Endodermal cell (in vitro differentiated cells): ENCODE measurements at regions not wholly inside any gene's neighbourhood (a gene's known extent, or its start where the extent isn't known, plus 50 kb on each side); places are given as distances from the start of the nearest gene placed in this dataset.

Source experiments
- DNase-seq: peaks from one replicate; pipeline ENCODE4 v3.0.0-alpha.2; 2017
- H3K27ac ChIP-seq: 2 replicates; pipeline ENCODE4 v1.5.1; 2013; ENCODE audit warnings: mild to moderate bottlenecking, low read depth, low read length, moderate library complexity
- H3K27me3 ChIP-seq: 2 replicates; pipeline ENCODE4 v1.6.1; 2013; ENCODE audit warnings: mild to moderate bottlenecking, low read length, moderate library complexity; ENCODE audit not compliant: insufficient read depth, control insufficient read depth, poor library complexity, severe bottlenecking
- H3K36me3 ChIP-seq: 2 replicates; pipeline ENCODE4 v1.7.0; 2013; ENCODE audit warnings: mild to moderate bottlenecking, low read length, moderate library complexity; ENCODE audit not compliant: control insufficient read depth, insufficient read depth
- H3K4me1 ChIP-seq: one replicate; pipeline ENCODE4 v1.7.0; 2013; ENCODE audit warnings: low read length; ENCODE audit not compliant: control insufficient read depth, insufficient read depth
- H3K4me3 ChIP-seq: 2 replicates; pipeline ENCODE4 v1.5.1; 2013; ENCODE audit warnings: mild to moderate bottlenecking, low read length, moderate library complexity
- H3K9ac ChIP-seq: 2 replicates; pipeline ENCODE4 v1.6.1; 2013; ENCODE audit warnings: mild to moderate bottlenecking, low read length, moderate library complexity; ENCODE audit not compliant: poor library complexity, severe bottlenecking; ENCODE audit errors: extremely low read depth
- H3K9me3 ChIP-seq: 2 replicates; pipeline ENCODE4 v1.6.1; 2013; ENCODE audit warnings: mild to moderate bottlenecking, low read length, moderate library complexity; ENCODE audit not compliant: control insufficient read depth
- H3K27ac Mint-ChIP-seq: 2 replicates; pipeline ENCODE4 v1.8.0; 2020; ENCODE audit warnings: mixed read lengths
- H3K27me3 Mint-ChIP-seq: 2 replicates; pipeline ENCODE4 v1.8.0; 2021; ENCODE audit warnings: mild to moderate bottlenecking, mixed read lengths; ENCODE audit not compliant: insufficient read depth
- H3K36me3 Mint-ChIP-seq: 2 replicates; pipeline ENCODE4 v1.8.0; 2020; ENCODE audit warnings: low read depth, mixed read lengths
- H3K4me1 Mint-ChIP-seq: 2 replicates; pipeline ENCODE4 v1.8.0; 2020; ENCODE audit warnings: mixed read lengths
- H3K4me3 Mint-ChIP-seq: 2 replicates; pipeline ENCODE4 v1.8.0; 2020; ENCODE audit warnings: mild to moderate bottlenecking, moderate library complexity, mixed read lengths
- H3K9me3 Mint-ChIP-seq: 2 replicates; pipeline ENCODE4 v1.8.0; 2020; ENCODE audit warnings: mild to moderate bottlenecking, mixed read lengths
- WGBS, 2 experiments: methylation state at CpG; one replicate each; pipeline versions ENCODE4 v1.1.5 to v1.1.7; 2013; ENCODE audit warnings: missing lambda C conversion rate in 2 of 2, mixed read lengths in 1 of 2; ENCODE audit not compliant: insufficient coverage in 1 of 2, insufficient read length in 1 of 2; 5-methylcytosine and 5-hydroxymethylcytosine counted together
- TF ChIP-seq, protein P1 (sequence below): fragments of 200-600 bp; sonication (generic); conservative IDR thresholded peaks from 2 replicates; pipeline ENCODE4 v1.5.0; 2021; ENCODE audit warnings: antibody characterized with exemption, mild to moderate bottlenecking

DNA sequence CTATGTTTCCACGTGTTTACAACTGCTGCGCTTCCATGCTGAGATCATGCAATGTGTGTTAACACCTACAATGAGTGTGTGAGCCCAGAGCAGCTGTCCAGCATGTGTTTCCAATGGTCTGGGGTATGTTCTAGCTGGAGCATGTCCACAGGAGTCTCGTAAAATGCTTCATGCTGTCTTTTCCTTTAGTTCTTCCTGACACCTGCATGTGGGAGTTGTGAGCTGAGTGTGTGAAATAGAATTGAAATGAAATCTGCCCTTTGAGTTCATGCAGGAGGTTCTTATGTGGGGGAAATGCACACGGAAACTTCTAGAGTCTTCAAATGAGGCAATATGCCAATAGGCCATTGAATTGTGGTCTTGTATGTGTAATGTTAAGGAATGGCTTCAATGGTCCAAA is 205.1 kb downstream of the RND3 start:
- Histone ChIP-seq H3K4me3 (no peak overlapping the region), H3K27me3 (no peaks in the 10 kb centered on the region), H3K4me1 (no peaks in the 10 kb centered on the region), H3K9me3 (peaks cover 8% of the 10 kb centered on the region), H3K9ac (no peak overlapping the region), H3K36me3 (no peaks in the 10 kb centered on the region), H3K27ac (no peak overlapping the region)
- Mint-ChIP-seq H3K27me3 (no peaks in the 10 kb centered on the region), H3K27ac (no peak overlapping the region), H3K4me1 (no peaks in the 10 kb centered on the region), H3K9me3 (peaks cover 20% of the 10 kb centered on the region), H3K36me3 (no peaks in the 10 kb centered on the region), H3K4me3 (no peak overlapping the region)
- DNase-seq, result no peak
- WGBS, 2 experiments, result 93% methylated on average over 2 to 4 of the region's 4 CpGs
- TF ChIP-seq, protein P1, sequence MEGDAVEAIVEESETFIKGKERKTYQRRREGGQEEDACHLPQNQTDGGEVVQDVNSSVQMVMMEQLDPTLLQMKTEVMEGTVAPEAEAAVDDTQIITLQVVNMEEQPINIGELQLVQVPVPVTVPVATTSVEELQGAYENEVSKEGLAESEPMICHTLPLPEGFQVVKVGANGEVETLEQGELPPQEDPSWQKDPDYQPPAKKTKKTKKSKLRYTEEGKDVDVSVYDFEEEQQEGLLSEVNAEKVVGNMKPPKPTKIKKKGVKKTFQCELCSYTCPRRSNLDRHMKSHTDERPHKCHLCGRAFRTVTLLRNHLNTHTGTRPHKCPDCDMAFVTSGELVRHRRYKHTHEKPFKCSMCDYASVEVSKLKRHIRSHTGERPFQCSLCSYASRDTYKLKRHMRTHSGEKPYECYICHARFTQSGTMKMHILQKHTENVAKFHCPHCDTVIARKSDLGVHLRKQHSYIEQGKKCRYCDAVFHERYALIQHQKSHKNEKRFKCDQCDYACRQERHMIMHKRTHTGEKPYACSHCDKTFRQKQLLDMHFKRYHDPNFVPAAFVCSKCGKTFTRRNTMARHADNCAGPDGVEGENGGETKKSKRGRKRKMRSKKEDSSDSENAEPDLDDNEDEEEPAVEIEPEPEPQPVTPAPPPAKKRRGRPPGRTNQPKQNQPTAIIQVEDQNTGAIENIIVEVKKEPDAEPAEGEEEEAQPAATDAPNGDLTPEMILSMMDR, result no peak

- Histone ChIP-seq H3K27me3 (no peaks in the 10 kb centered on the region), H3K4me3 (no peak overlapping the region), H3K9me3 (peaks cover 29% of the 10 kb centered on the region), H3K27ac (no peak overlapping the region), H3K36me3 (no peaks in the 10 kb centered on the region), H3K4me1 (no peaks in the 10 kb centered on the region), H3K9ac (no peak overlapping the region)
- DNase-seq, result no peak
- Mint-ChIP-seq H3K36me3 (peaks cover 6% of the 10 kb centered on the region), H3K27me3 (no peaks in the 10 kb centered on the region), H3K9me3 (peaks cover 41% of the 10 kb centered on the region), H3K4me3 (no peak overlapping the region), H3K4me1 (no peaks in the 10 kb centered on the region), H3K27ac (no peak overlapping the region)
- TF ChIP-seq, protein P1, result no peak
- 89% methylated on average over 1 of the region's 1 CpG; no CpG with 5 or more reads in 1 of the 2 experiments for WGBS, 2 experiments
Observed at GRCh38 chr2:150280231-150280630, 207.2 kb downstream of the RND3 start.

DNA sequence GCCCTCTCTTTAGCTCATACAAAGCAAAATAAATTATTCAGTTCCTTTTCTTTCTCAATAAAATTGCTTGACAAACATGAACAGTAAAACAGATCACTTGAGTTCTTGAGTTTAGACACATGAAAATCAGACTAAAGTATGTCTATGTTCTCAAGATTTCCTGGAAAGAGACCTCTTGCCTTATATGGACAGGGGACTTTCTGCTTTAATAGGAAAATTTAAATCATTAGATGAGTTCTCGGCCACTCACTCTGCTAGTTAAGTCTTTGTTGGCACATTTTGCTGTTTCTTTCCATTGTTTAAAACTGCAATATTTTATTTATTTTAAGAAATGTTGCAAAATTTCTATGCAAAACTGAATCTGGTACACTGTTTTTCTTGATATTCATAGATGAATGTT is 207.8 kb downstream of the RND3 start:
- Mint-ChIP-seq H3K9me3 (peaks cover 47% of the 10 kb centered on the region), H3K4me3 (no peak overlapping the region), H3K36me3 (peaks cover 6% of the 10 kb centered on the region), H3K4me1 (no peaks in the 10 kb centered on the region), H3K27me3 (no peaks in the 10 kb centered on the region), H3K27ac (no peak overlapping the region)
- TF ChIP-seq, protein P1, result no peak
- H3K27ac ChIP-seq, result no peak overlapping the region
- no peaks in the 10 kb centered on the region for H3K36me3 ChIP-seq
- H3K9me3 ChIP-seq, result peaks cover 29% of the 10 kb centered on the region
- no peak overlapping the region for H3K9ac ChIP-seq
- no peaks in the 10 kb centered on the region for H3K27me3 ChIP-seq
- no peak overlapping the region for H3K4me3 ChIP-seq
- no peaks in the 10 kb centered on the region for H3K4me1 ChIP-seq
- no peak for DNase-seq
- WGBS, 2 experiments, result 100% methylated on average over 1 of the region's 1 CpG; no CpG with 5 or more reads in 1 of the 2 experiments
